Activated T-cell treated with anti-CD3 and anti-CD28 coated beads for 4 hours (primary cell): ENCODE measurements at regions not wholly inside any gene's neighbourhood (a gene's known extent, or its start where the extent isn't known, plus 50 kb on each side); places are given as distances from the start of the nearest gene placed in this dataset.
"Not testable (repeated sequence)": the region's sequence is repeated elsewhere in the genome, so short reads cannot be mapped to it uniquely, and the experiment has no call there.

Source experiments
- DNase-seq: peaks from one replicate; pipeline ENCODE4 v3.0.0-alpha.2; 2020

- no peak for DNase-seq
These were observed 227.0 kb upstream of the RASGEF1B start for GRCh38 chr4:81698538-81699296.

- no peak for DNase-seq
These were observed 222.6 kb upstream of the RASGEF1B start for GRCh38 chr4:81694176-81694913.

GRCh38 chr4:81690871-81691270 lies 219.2 kb upstream of the RASGEF1B start:
- no peak for DNase-seq

GRCh38 chr4:81688085-81688484 lies 216.4 kb upstream of the RASGEF1B start:
- no peak for DNase-seq

- no peak for DNase-seq
These were observed 215.8 kb upstream of the RASGEF1B start for GRCh38 chr4:81687471-81687870.

- no peak for DNase-seq
These were observed 213.4 kb upstream of the RASGEF1B start for GRCh38 chr4:81685104-81685503.

- no peak for DNase-seq
These were observed 212.6 kb upstream of the RASGEF1B start for GRCh38 chr4:81684352-81684751.

GRCh38 chr4:81682492-81682891 lies 210.8 kb upstream of the RASGEF1B start:
- DNase-seq = no peak

GRCh38 chr4:81679315-81679714 lies 207.6 kb upstream of the RASGEF1B start:
- DNase-seq = no peak

GRCh38 chr4:81678801-81679200 lies 207.1 kb upstream of the RASGEF1B start:
- no peak for DNase-seq

GRCh38 chr4:81676537-81676936 lies 204.8 kb upstream of the RASGEF1B start:
- DNase-seq = no peak

GRCh38 chr4:81675791-81676393 lies 204.2 kb upstream of the RASGEF1B start:
- DNase-seq = no peak

- no peak for DNase-seq
These were observed 202.3 kb upstream of the RASGEF1B start for GRCh38 chr4:81673961-81674360.

GRCh38 chr4:81668328-81668727 lies 196.6 kb upstream of the RASGEF1B start:
- not testable (repeated sequence) for DNase-seq

- DNase-seq = no peak
These were observed 195.8 kb upstream of the RASGEF1B start for GRCh38 chr4:81667539-81667938.

GRCh38 chr4:81666491-81666890 lies 194.8 kb upstream of the RASGEF1B start:
- no peak for DNase-seq

- DNase-seq = no peak
These were observed 193.9 kb upstream of the RASGEF1B start for GRCh38 chr4:81665649-81666048.

GRCh38 chr4:81665045-81665444 lies 193.3 kb upstream of the RASGEF1B start:
- DNase-seq = no peak

GRCh38 chr4:81664079-81664478 lies 192.4 kb upstream of the RASGEF1B start:
- no peak for DNase-seq

GRCh38 chr4:81663368-81663767 lies 191.7 kb upstream of the RASGEF1B start:
- no peak for DNase-seq

- DNase-seq = no peak
These were observed 187.3 kb upstream of the RASGEF1B start for GRCh38 chr4:81659051-81659450.

- DNase-seq = no peak
These were observed 180.4 kb upstream of the RASGEF1B start for GRCh38 chr4:81652069-81652478.

GRCh38 chr4:81651243-81651899 lies 179.7 kb upstream of the RASGEF1B start:
- DNase-seq = no peak
